SK-N-SH treated with all-trans-retinoic acid at 6 μM for 48 hours (cell line): ENCODE measurements at regions not wholly inside any gene's neighbourhood (a gene's known extent, or its start where the extent isn't known, plus 50 kb on each side); places are given as distances from the start of the nearest gene placed in this dataset.
A peak's percentile ranks its signal among the peaks of the same experiment; 100 is the strongest.

Experiments
- ATAC-seq: fragments of 200-7000 bp; cut with Tn5 transposase; 3 replicates; pipeline ENCODE4 v1.9.1; 2020; ENCODE audit warnings: mild to moderate bottlenecking, moderate library complexity
- ARNTL ChIP-seq: fragments of 450-650 bp; formaldehyde crosslinking; IDR thresholded peaks from 2 replicates; pipeline ENCODE4 v1.5.0; 2020; ENCODE audit warnings: low read depth, mild to moderate bottlenecking, moderate library complexity, borderline replicate concordance
- BACH2 ChIP-seq: fragments of 250-450 bp; sonication (Bioruptor Pico); IDR thresholded peaks from 2 replicates; pipeline ENCODE4 v1.9.0; 2021; ENCODE audit warnings: mild to moderate bottlenecking, borderline replicate concordance
- CSDC2 ChIP-seq: fragments of 250-450 bp; sonication (Bioruptor Pico); IDR thresholded peaks from 2 replicates; pipeline ENCODE4 v1.5.0; 2020; ENCODE audit warnings: mild to moderate bottlenecking, moderate library complexity
- CSRNP3 ChIP-seq: fragments of 250-450 bp; sonication (Bioruptor Pico); IDR thresholded peaks from 2 replicates; pipeline ENCODE4 v1.5.1; 2021; ENCODE audit warnings: mild to moderate bottlenecking, moderate library complexity
- ESRRG ChIP-seq: fragments of 250-450 bp; sonication (Bioruptor Pico); IDR thresholded peaks from 2 replicates; pipeline ENCODE4 v1.6.1; 2021; ENCODE audit warnings: mild to moderate bottlenecking
- GLIS3 ChIP-seq: fragments of 250-450 bp; sonication (Bioruptor Pico); IDR thresholded peaks from 2 replicates; pipeline ENCODE4 v1.5.0; 2020; ENCODE audit warnings: mild to moderate bottlenecking, moderate library complexity
- ISL1 ChIP-seq: fragments of 250-450 bp; sonication (Bioruptor Pico); IDR thresholded peaks from 2 replicates; pipeline ENCODE4 v2.1.2; 2022; ENCODE audit warnings: mild to moderate bottlenecking, moderate library complexity
- OSR1 ChIP-seq: fragments of 250-450 bp; sonication (Bioruptor Pico); IDR thresholded peaks from 2 replicates; pipeline ENCODE4 v1.8.0; 2022; ENCODE audit warnings: moderate library complexity, mild to moderate bottlenecking, inconsistent platforms
- POU6F1 ChIP-seq: fragments of 250-450 bp; sonication (Bioruptor Pico); IDR thresholded peaks from 2 replicates; pipeline ENCODE4 v1.8.0; 2021; ENCODE audit warnings: low read depth, mild to moderate bottlenecking, moderate library complexity, borderline replicate concordance
- PPARA ChIP-seq: fragments of 250-450 bp; sonication (Bioruptor Pico); IDR thresholded peaks from 2 replicates; pipeline ENCODE4 v1.5.0; 2020; ENCODE audit warnings: mild to moderate bottlenecking, borderline replicate concordance
- RARB ChIP-seq: fragments of 250-450 bp; sonication (Bioruptor Pico); IDR thresholded peaks from 2 replicates; pipeline ENCODE4 v1.8.0; 2021; ENCODE audit warnings: mild to moderate bottlenecking, moderate library complexity
- SNAI2 ChIP-seq: fragments of 250-450 bp; sonication (Bioruptor Pico); IDR thresholded peaks from 2 replicates; pipeline ENCODE4 v1.5.0; 2020; ENCODE audit warnings: mild to moderate bottlenecking, moderate library complexity
- TOX ChIP-seq: fragments of 250-450 bp; sonication (Bioruptor Pico); IDR thresholded peaks from 2 replicates; pipeline ENCODE4 v1.8.0; 2021; ENCODE audit warnings: mild to moderate bottlenecking, moderate library complexity, borderline replicate concordance
- TSHZ2 ChIP-seq: fragments of 250-450 bp; sonication (Bioruptor Pico); IDR thresholded peaks from 2 replicates; pipeline ENCODE4 v1.5.0; 2020; ENCODE audit warnings: mild to moderate bottlenecking, moderate library complexity
- ZC3H10 ChIP-seq: fragments of 250-450 bp; sonication (Bioruptor Pico); IDR thresholded peaks from 2 replicates; pipeline ENCODE4 v1.5.1; 2021; ENCODE audit warnings: mild to moderate bottlenecking, moderate library complexity
- ZFP3 ChIP-seq: fragments of 250-450 bp; sonication (Bioruptor Pico); IDR thresholded peaks from 2 replicates; pipeline ENCODE4 v1.5.0; 2020; ENCODE audit warnings: mild to moderate bottlenecking, moderate library complexity
- ZFP30 ChIP-seq: fragments of 450-650 bp; formaldehyde crosslinking; IDR thresholded peaks from 2 replicates; pipeline ENCODE4 v1.5.0; 2022; ENCODE audit warnings: mild to moderate bottlenecking, moderate library complexity
- ZNF565 ChIP-seq: fragments of 450-650 bp; formaldehyde crosslinking; conservative IDR thresholded peaks from 2 replicates; pipeline ENCODE4 v1.5.0; 2020; ENCODE audit warnings: low read depth, mild to moderate bottlenecking, moderate library complexity
- ZNF70 ChIP-seq: fragments of 450-650 bp; formaldehyde crosslinking; IDR thresholded peaks from 2 replicates; pipeline ENCODE4 v1.5.0; 2020; ENCODE audit warnings: mild to moderate bottlenecking, moderate library complexity
- ZNF8 ChIP-seq: fragments of 450-650 bp; formaldehyde crosslinking; IDR thresholded peaks from 2 replicates; pipeline ENCODE4 v1.5.0; 2020; ENCODE audit warnings: mild to moderate bottlenecking, moderate library complexity
- TF ChIP-seq, protein P1 (sequence below): fragments of 250-450 bp; sonication (Bioruptor Pico); IDR thresholded peaks from 2 replicates; pipeline ENCODE4 v1.5.1; 2020; ENCODE audit warnings: low read depth, mild to moderate bottlenecking, moderate library complexity

DNA sequence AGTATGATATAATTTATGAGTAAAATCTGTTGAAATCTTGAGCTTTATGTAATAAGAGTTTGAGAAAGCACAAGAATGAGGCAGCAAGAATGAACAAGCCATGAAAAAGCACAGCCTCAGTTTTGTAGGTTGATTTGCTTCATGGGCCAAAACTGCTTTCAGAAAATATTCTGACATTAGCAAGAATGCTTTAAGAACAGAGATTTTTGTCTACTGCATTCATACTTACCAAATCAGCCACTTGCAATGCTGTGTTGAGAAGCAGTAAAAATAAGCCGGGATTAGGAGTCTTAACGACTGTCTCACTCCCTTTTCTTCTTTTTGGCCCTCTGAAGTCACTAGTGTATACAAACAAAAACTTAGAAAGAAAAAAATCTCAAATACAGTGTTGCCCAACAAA, 114.5 kb downstream of the POSTN start:
- ATAC-seq, result no peak
- TF ChIP-seq SNAI2 (no peak), ZFP3 (CRISPR knock-in tag) (no peak), CSDC2 (CRISPR knock-in tag) (no peak), ZFP30 (CRISPR knock-in tag) (no peak), ZNF565 (no peak), ESRRG (no peak), GLIS3 (CRISPR knock-in tag) (no peak), ZC3H10 (CRISPR knock-in tag) (no peak), ARNTL (CRISPR knock-in tag) (no peak), BACH2 (CRISPR knock-in tag) (no peak), ISL1 (CRISPR knock-in tag) (no peak), OSR1 (CRISPR knock-in tag) (no peak), PPARA (CRISPR knock-in tag) (no peak), TOX (CRISPR knock-in tag) (no peak), RARB (CRISPR knock-in tag) (no peak), CSRNP3 (CRISPR knock-in tag) (no peak)
- TF ChIP-seq, protein P1, sequence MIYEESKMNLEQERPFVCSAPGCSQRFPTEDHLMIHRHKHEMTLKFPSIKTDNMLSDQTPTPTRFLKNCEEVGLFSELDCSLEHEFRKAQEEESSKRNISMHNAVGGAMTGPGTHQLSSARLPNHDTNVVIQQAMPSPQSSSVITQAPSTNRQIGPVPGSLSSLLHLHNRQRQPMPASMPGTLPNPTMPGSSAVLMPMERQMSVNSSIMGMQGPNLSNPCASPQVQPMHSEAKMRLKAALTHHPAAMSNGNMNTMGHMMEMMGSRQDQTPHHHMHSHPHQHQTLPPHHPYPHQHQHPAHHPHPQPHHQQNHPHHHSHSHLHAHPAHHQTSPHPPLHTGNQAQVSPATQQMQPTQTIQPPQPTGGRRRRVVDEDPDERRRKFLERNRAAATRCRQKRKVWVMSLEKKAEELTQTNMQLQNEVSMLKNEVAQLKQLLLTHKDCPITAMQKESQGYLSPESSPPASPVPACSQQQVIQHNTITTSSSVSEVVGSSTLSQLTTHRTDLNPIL (CRISPR knock-in tag), result no peak

GRCh38 chr13:37482331-37482730, 116.2 kb downstream of the POSTN start:
- no peak for ATAC-seq
- no peak for TF ChIP-seq CSDC2 (CRISPR knock-in tag)
- no peak for TF ChIP-seq ZNF565
- TF ChIP-seq PPARA (CRISPR knock-in tag), result no peak
- TF ChIP-seq ESRRG, result no peak
- no peak for TF ChIP-seq ZNF70 (CRISPR knock-in tag)
- no peak for TF ChIP-seq BACH2 (CRISPR knock-in tag)
- no peak for TF ChIP-seq ZFP3 (CRISPR knock-in tag)
- no peak for TF ChIP-seq ZNF8 (CRISPR knock-in tag)
- TF ChIP-seq ISL1 (CRISPR knock-in tag), result no peak
- no peak for TF ChIP-seq POU6F1 (CRISPR knock-in tag)
- no peak for TF ChIP-seq SNAI2
- TF ChIP-seq RARB (CRISPR knock-in tag), result no peak
- no peak for TF ChIP-seq OSR1 (CRISPR knock-in tag)

DNA sequence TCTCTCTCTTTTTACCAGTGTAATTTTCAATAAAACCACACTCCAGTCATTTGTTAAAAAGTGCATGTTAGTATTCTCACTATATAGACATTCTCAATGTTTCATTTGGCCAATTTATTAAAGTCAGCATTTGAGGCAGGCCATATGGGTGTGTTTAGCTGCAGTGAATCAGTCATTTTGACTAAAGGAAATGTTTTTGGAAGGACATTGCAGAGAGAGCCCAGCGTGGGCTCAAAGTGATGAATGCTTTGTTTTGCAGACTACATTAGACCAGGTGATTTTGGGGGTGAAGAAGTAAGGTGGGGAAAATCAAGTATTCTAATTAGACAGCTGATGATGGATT, 116.7 kb downstream of the POSTN start:
- no peak for TF ChIP-seq OSR1 (CRISPR knock-in tag)
- TF ChIP-seq, all 23 proteins: peak for 0
- ATAC-seq, result peak; percentile 53

DNA sequence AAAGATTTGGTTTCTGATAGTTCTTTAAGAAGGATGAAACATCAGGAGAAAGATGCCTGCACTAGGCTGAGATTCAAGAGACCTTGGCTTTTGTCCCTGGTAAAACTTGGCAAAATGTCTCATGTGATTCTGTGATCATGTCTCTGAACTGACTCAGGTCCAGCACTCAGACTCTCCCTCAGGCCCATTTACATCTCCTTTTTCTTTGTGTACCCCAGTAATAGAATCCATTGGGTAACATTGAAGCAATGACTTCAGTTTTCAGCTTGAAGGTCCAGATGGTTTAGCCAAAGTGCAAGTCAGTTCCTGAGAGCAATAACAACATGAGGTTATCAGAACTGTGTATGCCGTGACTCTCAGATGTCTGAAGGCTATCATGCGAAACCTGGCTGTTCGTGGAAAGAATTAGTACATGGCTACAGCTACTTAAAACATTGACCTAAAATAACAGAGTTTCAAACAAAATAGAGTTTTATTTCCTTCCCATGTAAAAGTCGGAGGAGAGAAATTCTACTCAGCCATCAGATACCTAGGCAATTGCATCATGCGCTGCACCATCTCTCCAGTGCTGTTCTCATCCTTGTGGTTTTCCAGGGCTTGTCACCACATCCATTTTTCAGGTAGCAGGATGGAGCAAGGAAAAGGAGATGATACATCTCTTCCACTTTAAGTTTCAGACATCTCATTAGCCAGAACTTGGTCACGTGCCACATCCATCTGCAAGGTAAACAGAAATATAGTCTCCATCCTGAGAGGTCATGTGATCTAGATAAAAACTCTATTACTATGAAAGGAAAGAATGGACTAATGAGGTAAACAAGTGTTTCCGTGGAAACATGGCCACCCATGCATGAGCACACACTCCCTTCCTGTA, 117.3 kb downstream of the POSTN start:
- TF ChIP-seq POU6F1 (CRISPR knock-in tag) (no peak), CSDC2 (CRISPR knock-in tag) (no peak), ZNF8 (CRISPR knock-in tag) (no peak), RARB (CRISPR knock-in tag) (no peak)

DNA sequence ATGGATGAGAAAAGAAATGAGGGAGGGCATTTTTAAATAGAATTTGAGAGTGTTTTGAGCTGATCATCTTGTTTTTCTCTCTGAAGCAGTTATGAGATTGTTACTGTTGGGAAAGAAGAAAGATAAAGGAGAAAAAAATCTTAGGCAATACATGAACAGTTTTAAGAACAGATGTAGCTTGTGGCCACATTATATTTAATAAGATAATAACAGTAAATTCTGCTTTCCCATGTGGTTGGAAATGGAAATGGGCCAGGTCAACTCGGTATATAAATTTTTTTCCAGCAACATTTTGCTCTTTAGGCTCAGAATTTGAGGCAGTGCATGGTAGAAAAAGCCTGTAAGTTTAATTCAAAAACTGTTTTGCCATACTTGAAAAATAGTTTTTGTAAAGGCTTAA, 118.7 kb downstream of the POSTN start:
- no peak for ATAC-seq
- TF ChIP-seq OSR1 (CRISPR knock-in tag), result no peak
- TF ChIP-seq ZNF565, result no peak
- TF ChIP-seq TSHZ2 (CRISPR knock-in tag), result no peak
- no peak for TF ChIP-seq POU6F1 (CRISPR knock-in tag)
- no peak for TF ChIP-seq ZFP30 (CRISPR knock-in tag)

More for the DNA sequence above, 117.3 kb downstream of the POSTN start:
- ATAC-seq, result peak; percentile 48
